Transverse colon (tissue), 4 donors: ENCODE measurements at regions not wholly inside any gene's neighbourhood (a gene's known extent, or its start where the extent isn't known, plus 50 kb on each side); places are given as distances from the start of the nearest gene placed in this dataset.

Experiments used
- DNase-seq: peaks from one replicate; pipeline ENCODE4 v3.0.0-alpha.2; 2019
- H3K27ac ChIP-seq, 4 donors: fragments of 200-600 bp; sonication (generic); 2 replicates each; pipeline ENCODE4 v1.5.1; 2016 to 2018; ENCODE audit warnings: inconsistent platforms in 4 of 4
- H3K27me3 ChIP-seq: fragments of 200-600 bp; sonication (generic); 2 replicates; pipeline ENCODE4 v1.5.1; 2017; ENCODE audit warnings: inconsistent platforms
- H3K36me3 ChIP-seq, 4 donors: fragments of 200-600 bp; sonication (generic); 2 replicates each; pipeline ENCODE4 v1.5.1; 2017 to 2019; ENCODE audit warnings: inconsistent platforms in 4 of 4
- H3K4me1 ChIP-seq, 4 donors: fragments of 200-600 bp; sonication (generic); 2 replicates each; pipeline ENCODE4 v1.5.1; 2017 to 2020; ENCODE audit warnings: inconsistent platforms in 4 of 4
- H3K4me3 ChIP-seq, 4 donors: fragments of 200-600 bp; sonication (generic); 1 replicate in 1 of 4; 2 replicates in 3 of 4; pipeline versions ENCODE4 v1.5.1 to v1.6.1; 2017 to 2019; ENCODE audit warnings: inconsistent platforms in 4 of 4
- H3K9me3 ChIP-seq, 2 donors: fragments of 200-600 bp; sonication (generic); 2 replicates each; pipeline ENCODE4 v1.5.1; 2017 to 2019; ENCODE audit warnings: inconsistent platforms in 2 of 2
- EP300 ChIP-seq: sonication (generic); formaldehyde crosslinking; IDR thresholded peaks from one replicate; pipeline ENCODE4 v1.6.1; 2017; ENCODE audit warnings: antibody characterized with exemption, low read depth
- POLR2A ChIP-seq: fragments of 450-650 bp; IDR thresholded peaks from one replicate; pipeline ENCODE4 v1.6.1; 2016; ENCODE audit warnings: antibody characterized with exemption, mild to moderate bottlenecking, moderate library complexity
- POLR2AphosphoS5 ChIP-seq, 3 donors: sonication (generic); formaldehyde crosslinking; IDR thresholded peaks; one replicate each; pipeline ENCODE4 v1.6.1; 2016; ENCODE audit warnings: antibody characterized with exemption in 3 of 3
- WGBS, 2 donors: methylation state at CpG; one replicate each; pipeline ENCODE4 v1.1.5; 2018; ENCODE audit warnings: low coverage in 1 of 2; 5-methylcytosine and 5-hydroxymethylcytosine counted together
- in situ Hi-C, 4 donors: fragments of 200-750 bp; cut with MboI; loops; one replicate each; pipeline versions ENCODE4 v1.15.0 to v1.15.1; 2017; ENCODE audit warnings: low sequenced_read_pairs in 3 of 4, low pct_ligation_motif_present in 1 of 4, low pct_unique_long_range_greater_than_20kb in 1 of 4
- intact Hi-C: fragments of 100-400 bp; cut with DNase I; formaldehyde crosslinking; loops from one replicate; pipeline ENCODE4 v1.15.1; 2023; ENCODE audit warnings: low total_unique reads
- TF ChIP-seq, protein P1 (sequence below), 5 experiments: fragments of 200-600 bp in 3 of 5; fragments of 450-650 bp in 2 of 5; sonication (generic) in 3 of 5; IDR thresholded peaks; 1 replicate in 2 of 5; 2 replicates in 3 of 5; pipeline ENCODE4 v1.5.1; 2016 to 2017; ENCODE audit warnings: antibody characterized with exemption in 5 of 5, inconsistent platforms in 3 of 5, mild to moderate bottlenecking in 2 of 5, moderate library complexity in 1 of 5

DNA sequence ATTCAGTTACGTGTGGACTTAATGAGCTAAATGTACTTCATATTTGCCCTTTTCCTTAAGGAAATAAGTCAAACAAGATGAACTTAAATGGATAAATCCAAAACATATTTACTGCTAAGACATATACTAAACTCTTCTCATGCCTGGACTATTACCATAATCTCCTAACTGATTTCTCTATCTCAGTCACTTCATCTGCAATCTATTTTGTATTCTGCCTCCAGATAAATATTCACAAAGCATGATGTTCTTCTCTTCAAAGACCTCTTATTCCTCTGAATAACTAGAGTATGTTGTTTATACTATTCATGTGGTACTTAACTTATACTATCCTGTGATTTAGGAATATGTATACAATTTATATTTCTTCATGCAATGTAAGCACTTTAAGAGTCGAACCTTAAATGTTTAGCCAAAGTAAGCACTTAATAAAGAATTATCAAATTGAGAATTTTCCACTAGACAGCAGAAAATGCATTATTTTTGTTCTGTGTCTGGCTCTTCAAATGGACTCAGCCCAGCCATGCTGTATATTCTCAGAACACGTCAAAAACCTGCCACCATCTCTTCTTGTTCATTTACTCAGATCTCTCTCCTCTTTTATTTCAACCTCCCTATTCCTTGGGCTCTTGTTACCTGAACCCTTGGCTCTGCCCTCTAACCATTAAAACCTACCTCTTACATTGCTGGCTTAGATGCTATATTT lies 79.9 kb upstream of the ARHGAP28 start:
- intact Hi-C loops (no loop called here), in situ Hi-C loops (no loop called here)
- Histone ChIP-seq H3K27ac (no peak overlapping the region), H3K27me3 (no peaks in the 10 kb centered on the region), H3K9me3 (no peaks in the 10 kb centered on the region), H3K36me3 (no peaks in the 10 kb centered on the region), H3K4me1 (no peaks in the 10 kb centered on the region), H3K4me3 (no peak overlapping the region)
- TF ChIP-seq, protein P1, sequence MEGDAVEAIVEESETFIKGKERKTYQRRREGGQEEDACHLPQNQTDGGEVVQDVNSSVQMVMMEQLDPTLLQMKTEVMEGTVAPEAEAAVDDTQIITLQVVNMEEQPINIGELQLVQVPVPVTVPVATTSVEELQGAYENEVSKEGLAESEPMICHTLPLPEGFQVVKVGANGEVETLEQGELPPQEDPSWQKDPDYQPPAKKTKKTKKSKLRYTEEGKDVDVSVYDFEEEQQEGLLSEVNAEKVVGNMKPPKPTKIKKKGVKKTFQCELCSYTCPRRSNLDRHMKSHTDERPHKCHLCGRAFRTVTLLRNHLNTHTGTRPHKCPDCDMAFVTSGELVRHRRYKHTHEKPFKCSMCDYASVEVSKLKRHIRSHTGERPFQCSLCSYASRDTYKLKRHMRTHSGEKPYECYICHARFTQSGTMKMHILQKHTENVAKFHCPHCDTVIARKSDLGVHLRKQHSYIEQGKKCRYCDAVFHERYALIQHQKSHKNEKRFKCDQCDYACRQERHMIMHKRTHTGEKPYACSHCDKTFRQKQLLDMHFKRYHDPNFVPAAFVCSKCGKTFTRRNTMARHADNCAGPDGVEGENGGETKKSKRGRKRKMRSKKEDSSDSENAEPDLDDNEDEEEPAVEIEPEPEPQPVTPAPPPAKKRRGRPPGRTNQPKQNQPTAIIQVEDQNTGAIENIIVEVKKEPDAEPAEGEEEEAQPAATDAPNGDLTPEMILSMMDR (IDR thresholded peaks at IDR 0.05): no peak
- DNase-seq: no peak
- 39 to 63% methylated on average over 3 of the region's 3 CpGs for WGBS, 2 donors

DNA sequence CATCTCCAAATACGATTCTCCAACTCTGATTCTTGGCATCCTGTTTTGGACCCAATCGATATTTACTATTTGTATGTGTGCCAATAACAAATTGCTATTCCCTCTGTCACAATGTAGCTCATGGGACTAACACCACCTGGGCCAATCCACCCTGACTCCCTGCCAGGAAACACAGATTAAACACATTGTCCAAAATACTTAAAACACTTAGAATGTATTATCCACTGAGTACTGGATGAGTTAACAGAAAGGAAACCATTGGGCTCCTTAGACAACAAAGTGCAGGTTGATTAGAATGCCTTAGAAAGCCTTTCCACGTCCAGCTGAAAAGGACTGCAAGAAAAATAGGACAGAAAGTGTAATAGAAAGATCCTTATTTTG lies 79.4 kb upstream of the ARHGAP28 start:
- WGBS, 2 donors: 31 to 38% methylated on average over 2 to 3 of the region's 3 CpGs
- Histone ChIP-seq H3K36me3 (no peaks in the 10 kb centered on the region), H3K4me1 (no peaks in the 10 kb centered on the region), H3K27me3 (no peaks in the 10 kb centered on the region), H3K9me3 (no peaks in the 10 kb centered on the region), H3K4me3 (no peak overlapping the region), H3K27ac (no peak overlapping the region)
- in situ Hi-C loops: no loop called here
- no peak for DNase-seq
- TF ChIP-seq, protein P1 (IDR thresholded peaks at IDR 0.05): no peak
- TF ChIP-seq EP300 (no peak), POLR2AphosphoS5 (IDR thresholded peaks at IDR 0.05) (no peak)
- intact Hi-C loops: no loop called here

DNA sequence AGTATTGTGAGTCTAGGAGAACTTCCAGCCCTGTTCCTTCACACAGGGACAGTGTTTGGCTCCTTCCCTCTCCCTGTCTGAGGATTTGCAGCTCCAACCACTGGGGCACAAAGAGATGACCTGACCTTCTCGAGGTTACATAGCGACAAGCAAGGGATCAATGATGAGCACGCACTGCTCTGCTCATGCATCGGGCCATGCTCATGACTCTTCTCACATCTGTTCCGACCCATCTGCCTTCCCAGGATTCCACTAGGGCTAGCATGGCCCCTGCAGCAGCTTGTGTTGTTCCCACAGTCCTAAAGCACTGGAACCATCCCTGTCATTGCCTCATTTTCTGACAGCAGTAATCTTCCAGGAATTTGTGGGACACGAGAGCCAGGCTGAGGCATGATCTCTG lies 78.8 kb upstream of the ARHGAP28 start:
- intact Hi-C loops: no loop called here
- in situ Hi-C loops: no loop called here
- 36 to 71% methylated on average over 2 to 6 of the region's 6 CpGs for WGBS, 2 donors
- Histone ChIP-seq H3K36me3 (no peaks in the 10 kb centered on the region), H3K9me3 (no peaks in the 10 kb centered on the region), H3K27ac (no peak overlapping the region), H3K4me1 (no peaks in the 10 kb centered on the region), H3K27me3 (no peaks in the 10 kb centered on the region), H3K4me3 (no peak overlapping the region)
- TF ChIP-seq EP300: no peak
- no peak for TF ChIP-seq POLR2AphosphoS5 (IDR thresholded peaks at IDR 0.05)
- TF ChIP-seq, protein P1 (IDR thresholded peaks at IDR 0.05): no peak
- TF ChIP-seq POLR2A: no peak
- DNase-seq: no peak

DNA sequence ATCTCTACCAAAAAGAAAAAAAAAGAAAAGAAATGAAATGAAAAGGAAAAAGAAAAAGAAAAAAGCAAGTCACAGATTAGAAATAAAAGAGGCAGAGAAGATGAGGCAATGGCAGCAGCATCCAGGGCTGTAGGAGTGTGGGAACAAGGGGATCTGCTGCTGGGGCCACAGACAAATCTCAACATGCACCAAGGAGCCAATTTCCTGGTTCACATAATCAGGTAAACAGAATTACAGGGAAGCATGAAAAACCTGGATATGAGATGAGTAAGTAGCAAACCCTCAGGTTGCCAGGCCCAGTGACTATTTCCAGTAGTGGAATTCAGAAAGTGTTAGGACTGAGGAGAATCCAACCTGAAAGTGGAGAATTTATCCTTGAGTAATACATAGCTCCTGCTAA lies 77.4 kb upstream of the ARHGAP28 start:
- intact Hi-C loops: no loop called here
- in situ Hi-C loops: no loop called here

More for the DNA sequence above, 77.4 kb upstream of the ARHGAP28 start:
- no peaks in the 10 kb centered on the region for H3K4me1 ChIP-seq
- no peak overlapping the region for H3K27ac ChIP-seq
- H3K36me3 ChIP-seq: no peaks in the 10 kb centered on the region
- no peaks in the 10 kb centered on the region for H3K27me3 ChIP-seq
- DNase-seq: no peak
- H3K4me3 ChIP-seq: no peak overlapping the region
- TF ChIP-seq EP300: no peak
- TF ChIP-seq, protein P1 (IDR thresholded peaks at IDR 0.05): no peak
- TF ChIP-seq POLR2AphosphoS5 (IDR thresholded peaks at IDR 0.05): no peak
- no peak for TF ChIP-seq POLR2A
- no peaks in the 10 kb centered on the region for H3K9me3 ChIP-seq
